ENCODE measurements at regions not wholly inside any gene's neighbourhood (a gene's known extent, or its start where the extent isn't known, plus 50 kb on each side); places are given as distances from the start of the nearest gene placed in this dataset.

GRCh38 chr5:120767178-120767820, 303.2 kb downstream of the PRR16 start:
- H3K27me3 ChIP-seq (ENCODE audit: insufficient read depth, low read depth): no peaks in the 10 kb centered on the region
- BruUV-seq (replicated peaks): no TSS peak
- no peaks in the 10 kb centered on the region for H3K79me2 ChIP-seq (ENCODE audit: low read depth)
- intact Hi-C loops (cut with micrococcal nuclease; ENCODE audit: unreplicated experiment): no loop called here
- H4K20me1 ChIP-seq (ENCODE audit: insufficient read depth): no peaks in the 10 kb centered on the region
- no peaks in the 10 kb centered on the region for H3F3A ChIP-seq (ENCODE audit: insufficient read depth, low read depth)
- no peak overlapping the region for H3K4me3 ChIP-seq
- no peaks in the 10 kb centered on the region for H3K4me1 ChIP-seq (replicated peaks; ENCODE audit: insufficient read depth)
- POLR2A ChIA-PET (ENCODE audit: unreplicated experiment): no interaction called here
- H3K4me2 ChIP-seq: no peak overlapping the region
- no peak overlapping the region for H2AFZ ChIP-seq
- no peaks in the 10 kb centered on the region for H3K36me3 ChIP-seq (ENCODE audit: low read depth)
- H3K9me2 ChIP-seq (ENCODE audit: insufficient read depth): peaks cover 5% of the 10 kb centered on the region; the same call in 1 of the 2 replicates
- H3K9me3 ChIP-seq (ENCODE audit: insufficient read depth, low read depth): peaks cover 4% of the 10 kb centered on the region; the same call in 1 of the 2 replicates
- no peak for TF ChIP-seq CTCF (conservative IDR thresholded peaks at IDR 0.05)
- no peak for TF ChIP-seq EZH2 (IDR thresholded peaks at IDR 0.05; ENCODE audit: low read depth)
- H3K27ac ChIP-seq: no peak overlapping the region
- CTCF ChIA-PET: no interaction called here
- no peak for DNase-seq

GRCh38 chr5:120769312-120769872, 305.3 kb downstream of the PRR16 start:
- no peak overlapping the region for H3K4me2 ChIP-seq
- H3K4me3 ChIP-seq: no peak overlapping the region
- BruUV-seq (replicated peaks): no TSS peak
- ChIA-PET POLR2A (ENCODE audit: unreplicated experiment) (interaction anchor here (1.0 kb wide), 1 partner anchor 43 kb away, joined by 4 read pairs; no protein-coding TSS in a partner anchor), CTCF (no interaction called here)
- no peak for TF ChIP-seq EZH2 (IDR thresholded peaks at IDR 0.05; ENCODE audit: low read depth)
- TF ChIP-seq CTCF (conservative IDR thresholded peaks at IDR 0.05): no peak
- intact Hi-C loops (cut with micrococcal nuclease; ENCODE audit: unreplicated experiment): no loop called here
- H3K27ac ChIP-seq: no peak overlapping the region
- no peaks in the 10 kb centered on the region for H4K20me1 ChIP-seq (ENCODE audit: insufficient read depth)
- H3K9me3 ChIP-seq (ENCODE audit: insufficient read depth, low read depth): peaks cover 4% of the 10 kb centered on the region; the same call in 1 of the 2 replicates
- no peaks in the 10 kb centered on the region for H3K79me2 ChIP-seq (ENCODE audit: low read depth)
- H3K36me3 ChIP-seq (ENCODE audit: low read depth): no peaks in the 10 kb centered on the region
- H3F3A ChIP-seq (ENCODE audit: insufficient read depth, low read depth): no peaks in the 10 kb centered on the region
- no peak for DNase-seq
- H2AFZ ChIP-seq: no peak overlapping the region
- H3K9me2 ChIP-seq (ENCODE audit: insufficient read depth): peaks cover 5% of the 10 kb centered on the region; the same call in 1 of the 2 replicates
- H3K27me3 ChIP-seq (ENCODE audit: insufficient read depth, low read depth): no peaks in the 10 kb centered on the region
- H3K4me1 ChIP-seq (replicated peaks; ENCODE audit: insufficient read depth): no peaks in the 10 kb centered on the region

- Histone ChIP-seq H3K79me2 (ENCODE audit: low read depth) (no peaks in the 10 kb centered on the region), H3K27me3 (ENCODE audit: insufficient read depth, low read depth) (no peaks in the 10 kb centered on the region), H4K20me1 (ENCODE audit: insufficient read depth) (no peaks in the 10 kb centered on the region), H3K9me3 (ENCODE audit: insufficient read depth, low read depth) (peaks cover 4% of the 10 kb centered on the region; the same call in 1 of the 2 replicates), H3F3A (ENCODE audit: insufficient read depth, low read depth) (no peaks in the 10 kb centered on the region), H2AFZ (no peak overlapping the region), H3K27ac (no peak overlapping the region), H3K4me1 (replicated peaks; ENCODE audit: insufficient read depth) (no peaks in the 10 kb centered on the region), H3K4me3 (no peak overlapping the region), H3K9me2 (ENCODE audit: insufficient read depth) (peaks cover 2% of the 10 kb centered on the region; the same call in 1 of the 2 replicates), H3K36me3 (ENCODE audit: low read depth) (no peaks in the 10 kb centered on the region), H3K4me2 (no peak overlapping the region)
- ChIA-PET POLR2A (ENCODE audit: unreplicated experiment) (no interaction called here), CTCF (no interaction called here)
- intact Hi-C loops (cut with micrococcal nuclease; ENCODE audit: unreplicated experiment): no loop called here
- no TSS peak for BruUV-seq (replicated peaks)
- no peak for DNase-seq
- TF ChIP-seq EZH2 (IDR thresholded peaks at IDR 0.05; ENCODE audit: low read depth) (no peak), CTCF (conservative IDR thresholded peaks at IDR 0.05) (no peak)
Observed at GRCh38 chr5:120771202-120771601, 307.1 kb downstream of the PRR16 start.
